A549 (cell line): ENCODE measurements at regions not wholly inside any gene's neighbourhood (a gene's known extent, or its start where the extent isn't known, plus 50 kb on each side); places are given as distances from the start of the nearest gene placed in this dataset.

ENCODE experiments used
- CHD2 ChIP-seq: fragments of 150-350 bp; IDR thresholded peaks from 2 replicates; pipeline ENCODE4 v1.6.1; 2014; ENCODE audit warnings: low read length; ENCODE audit not compliant: partially characterized antibody
- EP300 ChIP-seq, 2 experiments: fragments of >200 bp; sonication (Bioruptor Twin); formaldehyde crosslinking; IDR thresholded peaks; 2 replicates in 1 of 2; 3 replicates in 1 of 2; pipeline ENCODE4 v1.6.1; 2016 to 2017
- HOXA7 ChIP-seq: fragments of 250-450 bp; sonication (Bioruptor Pico); IDR thresholded peaks from 2 replicates; pipeline ENCODE4 v1.5.0; 2020; ENCODE audit warnings: mild to moderate bottlenecking, moderate library complexity
- MAFK ChIP-seq: fragments of 450-650 bp; IDR thresholded peaks from 2 replicates; pipeline ENCODE4 v1.6.1; 2014; ENCODE audit not compliant: partially characterized antibody
- MAX ChIP-seq: IDR thresholded peaks from 2 replicates; pipeline ENCODE4 v1.6.1; 2012
- POLR2A ChIP-seq: IDR thresholded peaks from 2 replicates; pipeline ENCODE4 v1.6.1; 2012; ENCODE audit warnings: mild to moderate bottlenecking, low read length
- POLR2AphosphoS2 ChIP-seq: conservative IDR thresholded peaks from 2 replicates; pipeline ENCODE4 v1.6.1; 2012; ENCODE audit warnings: low read length, improper control_type of control experiment, inconsistent platforms
- RAD21 ChIP-seq, 2 experiments: fragments of >200 bp in 1 of 2; sonication (Bioruptor Twin) in 1 of 2; formaldehyde crosslinking in 1 of 2; IDR thresholded peaks in 1 of 2; conservative IDR thresholded peaks in 1 of 2; 2 replicates in 1 of 2; 3 replicates in 1 of 2; pipeline ENCODE4 v1.6.1; 2012 to 2018; ENCODE audit warnings: inconsistent platforms in 1 of 2
- REST ChIP-seq: fragments of 200-600 bp; sonication (generic); IDR thresholded peaks from 2 replicates; pipeline ENCODE4 v1.6.1; 2016; ENCODE audit warnings: antibody characterized with exemption, mild to moderate bottlenecking, moderate library complexity
- SMC3 ChIP-seq: fragments of >200 bp; sonication (Bioruptor Twin); formaldehyde crosslinking; IDR thresholded peaks from 3 replicates; pipeline ENCODE4 v1.6.1; 2018; ENCODE audit warnings: inconsistent platforms
- USF2 ChIP-seq: fragments of 450-650 bp; IDR thresholded peaks from 2 replicates; pipeline ENCODE4 v1.6.1; 2014; ENCODE audit warnings: antibody characterized with exemption
- ZFP36 ChIP-seq: fragments of 450-650 bp; IDR thresholded peaks from 2 replicates; pipeline ENCODE4 v1.6.1; 2014; ENCODE audit warnings: borderline replicate concordance; ENCODE audit not compliant: partially characterized antibody
- TF ChIP-seq, protein P1 (sequence below): fragments of >200 bp; sonication (Bioruptor Twin); formaldehyde crosslinking; IDR thresholded peaks from 3 replicates; pipeline ENCODE4 v1.5.1; 2016

- TF ChIP-seq, protein P1, sequence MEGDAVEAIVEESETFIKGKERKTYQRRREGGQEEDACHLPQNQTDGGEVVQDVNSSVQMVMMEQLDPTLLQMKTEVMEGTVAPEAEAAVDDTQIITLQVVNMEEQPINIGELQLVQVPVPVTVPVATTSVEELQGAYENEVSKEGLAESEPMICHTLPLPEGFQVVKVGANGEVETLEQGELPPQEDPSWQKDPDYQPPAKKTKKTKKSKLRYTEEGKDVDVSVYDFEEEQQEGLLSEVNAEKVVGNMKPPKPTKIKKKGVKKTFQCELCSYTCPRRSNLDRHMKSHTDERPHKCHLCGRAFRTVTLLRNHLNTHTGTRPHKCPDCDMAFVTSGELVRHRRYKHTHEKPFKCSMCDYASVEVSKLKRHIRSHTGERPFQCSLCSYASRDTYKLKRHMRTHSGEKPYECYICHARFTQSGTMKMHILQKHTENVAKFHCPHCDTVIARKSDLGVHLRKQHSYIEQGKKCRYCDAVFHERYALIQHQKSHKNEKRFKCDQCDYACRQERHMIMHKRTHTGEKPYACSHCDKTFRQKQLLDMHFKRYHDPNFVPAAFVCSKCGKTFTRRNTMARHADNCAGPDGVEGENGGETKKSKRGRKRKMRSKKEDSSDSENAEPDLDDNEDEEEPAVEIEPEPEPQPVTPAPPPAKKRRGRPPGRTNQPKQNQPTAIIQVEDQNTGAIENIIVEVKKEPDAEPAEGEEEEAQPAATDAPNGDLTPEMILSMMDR, result no peak
- no peak for TF ChIP-seq POLR2A
- no peak for TF ChIP-seq CHD2
- no peak for TF ChIP-seq HOXA7 (CRISPR knock-in tag)
- TF ChIP-seq POLR2AphosphoS2, result no peak
- no peak for TF ChIP-seq ZFP36
- TF ChIP-seq RAD21 (conservative IDR thresholded peaks at IDR 0.05 in 1 of 2, IDR thresholded peaks at IDR 0.05 in 1 of 2), result no peak
- no peak for TF ChIP-seq SMC3
- no peak for TF ChIP-seq EP300 (IDR thresholded peaks at IDR 0.05)
- TF ChIP-seq MAFK, result no peak
- no peak for TF ChIP-seq REST
- no peak for TF ChIP-seq USF2
- no peak for TF ChIP-seq MAX
Measured at GRCh38 chr1:191145834-191146233, 668.2 kb upstream of the BRINP3 start.
